HG03565 (cell line): ENCODE measurements at regions not wholly inside any gene's neighbourhood (a gene's known extent, or its start where the extent isn't known, plus 50 kb on each side); places are given as distances from the start of the nearest gene placed in this dataset.

ENCODE experiments used
- ATAC-seq: cut with Tn5 transposase; IDR thresholded peaks from one replicate; pipeline ENCODE4 v1.9.1; 2021; ENCODE audit warnings: mild to moderate bottlenecking, moderate library complexity; ENCODE audit not compliant: unreplicated experiment

- no peak for ATAC-seq
Measured at GRCh38 chr11:113584371-113584770, 109.2 kb upstream of the DRD2 start.

GRCh38 chr11:113581713-113582112 lies 106.5 kb upstream of the DRD2 start:
- ATAC-seq = no peak

GRCh38 chr11:113579292-113579940 lies 104.2 kb upstream of the DRD2 start:
- no peak for ATAC-seq

GRCh38 chr11:113578715-113579250 lies 103.6 kb upstream of the DRD2 start:
- ATAC-seq = no peak

- no peak for ATAC-seq
Measured at GRCh38 chr11:113578033-113578380, 102.8 kb upstream of the DRD2 start.

- ATAC-seq = no peak
Measured at GRCh38 chr11:113577356-113578032, 102.3 kb upstream of the DRD2 start.

GRCh38 chr11:113574586-113574985 lies 99.4 kb upstream of the DRD2 start:
- ATAC-seq = no peak

- ATAC-seq = no peak
Measured at GRCh38 chr11:113574171-113574570, 99.0 kb upstream of the DRD2 start.

- ATAC-seq = no peak
Measured at GRCh38 chr11:113572136-113572735, 97.0 kb upstream of the DRD2 start.

GRCh38 chr11:113571531-113571930 lies 96.3 kb upstream of the DRD2 start:
- no peak for ATAC-seq

- ATAC-seq = no peak
Measured at GRCh38 chr11:113570906-113571305, 95.7 kb upstream of the DRD2 start.

GRCh38 chr11:113569391-113569790 lies 94.2 kb upstream of the DRD2 start:
- no peak for ATAC-seq

- no peak for ATAC-seq
Measured at GRCh38 chr11:113568566-113568965, 93.4 kb upstream of the DRD2 start.

GRCh38 chr11:113567867-113568544 lies 92.8 kb upstream of the DRD2 start:
- ATAC-seq = no peak

GRCh38 chr11:113567097-113567496 lies 91.9 kb upstream of the DRD2 start:
- no peak for ATAC-seq

- ATAC-seq = no peak
Measured at GRCh38 chr11:113564527-113565130, 89.4 kb upstream of the DRD2 start.

GRCh38 chr11:113563766-113564526 lies 88.7 kb upstream of the DRD2 start:
- no peak for ATAC-seq

- ATAC-seq = no peak
Measured at GRCh38 chr11:113562981-113563461, 87.8 kb upstream of the DRD2 start.

- ATAC-seq = no peak
Measured at GRCh38 chr11:113562576-113562975, 87.4 kb upstream of the DRD2 start.

- no peak for ATAC-seq
Measured at GRCh38 chr11:113557926-113558325, 82.7 kb upstream of the DRD2 start.
